Smooth muscle cell (in vitro differentiated cells): ENCODE measurements at regions not wholly inside any gene's neighbourhood (a gene's known extent, or its start where the extent isn't known, plus 50 kb on each side); places are given as distances from the start of the nearest gene placed in this dataset.

Experiments
- DNase-seq: peaks from one replicate; lab custom pipeline; 2025; ENCODE audit not compliant: unreplicated experiment; lab: John Stamatoyannopoulos, UW
- H2AFZ ChIP-seq: fragments of 200-600 bp; sonication (generic); 2 replicates; pipeline ENCODE4 v1.6.0; 2016; ENCODE audit warnings: antibody characterized with exemption, low read depth, mild to moderate bottlenecking
- H3F3A ChIP-seq: fragments of 200-600 bp; sonication (generic); 2 replicates; pipeline ENCODE4 v1.6.0; 2017; ENCODE audit warnings: antibody characterized with exemption, low read depth
- H3K27ac ChIP-seq: fragments of 200-600 bp; sonication (generic); 2 replicates; pipeline ENCODE4 v1.5.1; 2016; ENCODE audit warnings: low read depth, mild to moderate bottlenecking
- H3K27me3 ChIP-seq: fragments of 200-600 bp; sonication (generic); 2 replicates; pipeline ENCODE4 v1.6.1; 2016; ENCODE audit warnings: low read depth, mild to moderate bottlenecking
- H3K36me3 ChIP-seq: fragments of 200-600 bp; sonication (generic); 2 replicates; pipeline ENCODE4 v1.5.1; 2016; ENCODE audit warnings: low read depth
- H3K4me1 ChIP-seq: fragments of 200-600 bp; sonication (generic); 2 replicates; pipeline ENCODE4 v1.5.1; 2016; ENCODE audit warnings: low read depth
- H3K4me2 ChIP-seq: fragments of 200-600 bp; sonication (generic); 2 replicates; pipeline ENCODE4 v1.6.0; 2016; ENCODE audit warnings: mild to moderate bottlenecking
- H3K4me3 ChIP-seq: fragments of 200-600 bp; sonication (generic); 2 replicates; pipeline ENCODE4 v1.5.1; 2016; ENCODE audit warnings: mild to moderate bottlenecking
- H3K79me2 ChIP-seq: fragments of 200-600 bp; sonication (generic); 2 replicates; pipeline ENCODE4 v1.6.0; 2016; ENCODE audit warnings: low read depth, mild to moderate bottlenecking
- H3K9ac ChIP-seq: fragments of 200-600 bp; sonication (generic); 2 replicates; pipeline ENCODE4 v1.6.0; 2016; ENCODE audit warnings: low read depth
- H3K9me3 ChIP-seq: fragments of 200-600 bp; sonication (generic); replicated peaks from 2 replicates; pipeline ENCODE4 v1.5.1; 2016; ENCODE audit warnings: low read depth
- H4K20me1 ChIP-seq: fragments of 200-600 bp; sonication (generic); 2 replicates; pipeline ENCODE4 v1.6.0; 2016; ENCODE audit warnings: low read depth
- WGBS: methylation state at CpG from one replicate; pipeline ENCODE4 v1.1.7; 2016; ENCODE audit warnings: low lambda C conversion rate; 5-methylcytosine and 5-hydroxymethylcytosine counted together
- TF ChIP-seq, protein P1 (sequence below): fragments of 200-600 bp; sonication (generic); IDR thresholded peaks from 2 replicates; pipeline ENCODE4 v1.5.1; 2017; ENCODE audit warnings: borderline replicate concordance, mild to moderate bottlenecking, antibody characterized with exemption; ENCODE audit not compliant: insufficient read depth, poor library complexity, severe bottlenecking

- TF ChIP-seq, protein P1, sequence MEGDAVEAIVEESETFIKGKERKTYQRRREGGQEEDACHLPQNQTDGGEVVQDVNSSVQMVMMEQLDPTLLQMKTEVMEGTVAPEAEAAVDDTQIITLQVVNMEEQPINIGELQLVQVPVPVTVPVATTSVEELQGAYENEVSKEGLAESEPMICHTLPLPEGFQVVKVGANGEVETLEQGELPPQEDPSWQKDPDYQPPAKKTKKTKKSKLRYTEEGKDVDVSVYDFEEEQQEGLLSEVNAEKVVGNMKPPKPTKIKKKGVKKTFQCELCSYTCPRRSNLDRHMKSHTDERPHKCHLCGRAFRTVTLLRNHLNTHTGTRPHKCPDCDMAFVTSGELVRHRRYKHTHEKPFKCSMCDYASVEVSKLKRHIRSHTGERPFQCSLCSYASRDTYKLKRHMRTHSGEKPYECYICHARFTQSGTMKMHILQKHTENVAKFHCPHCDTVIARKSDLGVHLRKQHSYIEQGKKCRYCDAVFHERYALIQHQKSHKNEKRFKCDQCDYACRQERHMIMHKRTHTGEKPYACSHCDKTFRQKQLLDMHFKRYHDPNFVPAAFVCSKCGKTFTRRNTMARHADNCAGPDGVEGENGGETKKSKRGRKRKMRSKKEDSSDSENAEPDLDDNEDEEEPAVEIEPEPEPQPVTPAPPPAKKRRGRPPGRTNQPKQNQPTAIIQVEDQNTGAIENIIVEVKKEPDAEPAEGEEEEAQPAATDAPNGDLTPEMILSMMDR: no peak
- no peaks in the 10 kb centered on the region for H3F3A ChIP-seq
- no peaks in the 10 kb centered on the region for H3K79me2 ChIP-seq
- no peak overlapping the region for H3K27ac ChIP-seq
- no peaks in the 10 kb centered on the region for H3K27me3 ChIP-seq
- no peak overlapping the region for H2AFZ ChIP-seq
- H3K4me3 ChIP-seq: no peak overlapping the region
- H3K36me3 ChIP-seq: no peaks in the 10 kb centered on the region
- no peaks in the 10 kb centered on the region for H3K9me3 ChIP-seq
- no peak for DNase-seq
- H3K9ac ChIP-seq: no peak overlapping the region
- H3K4me1 ChIP-seq: no peaks in the 10 kb centered on the region
- no peak overlapping the region for H3K4me2 ChIP-seq
- no peaks in the 10 kb centered on the region for H4K20me1 ChIP-seq
These were observed 407.0 kb upstream of the TOM1L1 start for GRCh38 chr17:54493691-54494090.

DNA sequence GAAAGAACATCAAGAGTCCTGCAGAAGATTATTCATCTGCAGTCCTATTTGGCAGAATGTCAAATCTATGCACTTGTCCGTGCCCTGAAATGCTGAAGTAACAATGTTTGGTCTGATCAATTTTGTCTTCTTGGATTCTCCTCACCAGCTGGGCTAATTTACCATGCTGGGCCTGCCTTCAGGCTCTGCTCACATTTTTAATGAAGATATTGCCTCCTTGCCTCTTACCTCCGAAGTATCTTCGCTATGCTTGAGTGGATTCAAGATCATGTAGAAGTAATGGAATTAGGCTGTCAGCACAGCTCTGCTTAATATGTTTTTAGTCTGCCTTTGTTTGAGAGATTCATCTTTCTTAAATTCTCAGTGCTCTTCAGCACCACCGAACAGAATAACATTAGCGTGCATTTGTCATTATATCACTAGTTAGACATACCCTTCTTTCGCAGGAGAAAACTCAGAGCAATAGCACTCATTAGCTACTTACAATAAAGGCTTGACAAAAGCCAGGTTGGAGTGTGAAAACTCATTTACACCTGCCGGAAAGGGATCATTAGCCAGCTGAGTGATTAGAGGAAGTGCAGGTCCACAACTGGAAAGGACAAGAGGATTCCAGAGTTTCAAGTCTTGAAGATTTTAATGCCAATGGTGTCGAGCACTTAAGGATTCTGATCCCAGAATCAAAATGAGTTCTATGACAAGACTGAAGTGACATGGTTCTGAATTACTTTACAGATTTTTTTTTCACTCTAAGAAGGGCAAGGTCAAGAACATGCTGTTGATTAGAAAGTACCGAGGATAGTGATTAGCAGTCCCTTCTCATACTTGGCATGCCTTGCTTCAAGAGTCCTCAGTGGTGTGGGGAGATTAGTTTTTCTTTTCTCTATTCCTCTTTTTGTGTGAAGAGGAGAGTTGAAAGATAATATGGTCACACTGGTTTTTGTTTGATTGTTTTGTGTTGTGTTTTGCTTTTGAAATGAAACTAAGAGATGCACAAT lies 405.6 kb upstream of the TOM1L1 start:
- DNase-seq: no peak
- Histone ChIP-seq H3K9me3 (no peaks in the 10 kb centered on the region), H3K4me3 (no peak overlapping the region), H3K36me3 (no peaks in the 10 kb centered on the region), H4K20me1 (no peaks in the 10 kb centered on the region), H3K4me2 (no peak overlapping the region), H3K79me2 (no peaks in the 10 kb centered on the region), H3K27ac (no peak overlapping the region), H3K9ac (no peak overlapping the region), H3K4me1 (no peaks in the 10 kb centered on the region), H3F3A (no peaks in the 10 kb centered on the region), H3K27me3 (no peaks in the 10 kb centered on the region), H2AFZ (no peak overlapping the region)
- TF ChIP-seq, protein P1: no peak
- 91% methylated on average over 9 of the region's 9 CpGs for WGBS

- Histone ChIP-seq H4K20me1 (no peaks in the 10 kb centered on the region), H3K4me2 (no peak overlapping the region), H3K79me2 (no peaks in the 10 kb centered on the region), H3K27me3 (no peaks in the 10 kb centered on the region), H3K27ac (no peak overlapping the region), H3K9me3 (no peaks in the 10 kb centered on the region), H3K4me1 (no peaks in the 10 kb centered on the region), H3K4me3 (no peak overlapping the region), H2AFZ (no peak overlapping the region), H3K36me3 (no peaks in the 10 kb centered on the region), H3F3A (no peaks in the 10 kb centered on the region), H3K9ac (no peak overlapping the region)
- no peak for DNase-seq
- TF ChIP-seq, protein P1: no peak
These were observed 395.2 kb upstream of the TOM1L1 start for GRCh38 chr17:54505404-54505803.

- Histone ChIP-seq H3K4me3 (no peak overlapping the region), H3K9me3 (no peaks in the 10 kb centered on the region), H3K27ac (no peak overlapping the region), H3K9ac (no peak overlapping the region), H3K4me1 (peaks cover 12% of the 10 kb centered on the region), H3K36me3 (no peaks in the 10 kb centered on the region), H3K27me3 (no peaks in the 10 kb centered on the region), H3F3A (no peaks in the 10 kb centered on the region), H3K79me2 (no peaks in the 10 kb centered on the region), H2AFZ (no peak overlapping the region), H3K4me2 (no peak overlapping the region), H4K20me1 (no peaks in the 10 kb centered on the region)
- 88% methylated on average over 2 of the region's 2 CpGs for WGBS
- DNase-seq: no peak
- TF ChIP-seq, protein P1: no peak
These were observed 381.9 kb upstream of the TOM1L1 start for GRCh38 chr17:54518706-54519105.
